Suprapubic skin (tissue), 4 donors: ENCODE measurements at regions not wholly inside any gene's neighbourhood (a gene's known extent, or its start where the extent isn't known, plus 50 kb on each side); places are given as distances from the start of the nearest gene placed in this dataset.
"Not testable (repeated sequence)": the region's sequence is repeated elsewhere in the genome, so short reads cannot be mapped to it uniquely, and the experiment has no call there.

Experiments used
- DNase-seq, 2 donors: peaks; one replicate each; pipeline ENCODE4 v3.0.0-alpha.2; 2019; ENCODE audit warnings: low spot score in 2 of 2
- H3K27ac ChIP-seq: fragments of 200-600 bp; sonication (generic); one replicate; pipeline ENCODE4 v1.5.1; 2019
- H3K27me3 ChIP-seq: fragments of 200-600 bp; sonication (generic); one replicate; pipeline ENCODE4 v1.5.1; 2019
- H3K36me3 ChIP-seq: fragments of 200-600 bp; sonication (generic); one replicate; pipeline ENCODE4 v1.5.1; 2019
- H3K4me1 ChIP-seq: fragments of 200-600 bp; sonication (generic); one replicate; pipeline ENCODE4 v1.5.1; 2019
- H3K4me3 ChIP-seq: fragments of 200-600 bp; sonication (generic); one replicate; pipeline ENCODE4 v1.5.1; 2019; ENCODE audit warnings: mild to moderate bottlenecking
- H3K9me3 ChIP-seq: fragments of 200-600 bp; sonication (generic); one replicate; pipeline ENCODE4 v1.5.1; 2019
- EP300 ChIP-seq: sonication (generic); formaldehyde crosslinking; IDR thresholded peaks from one replicate; pipeline ENCODE4 v1.6.1; 2017; ENCODE audit warnings: antibody characterized with exemption
- POLR2A ChIP-seq, 2 donors: fragments of 450-650 bp; IDR thresholded peaks; one replicate each; pipeline ENCODE4 v1.6.1; 2017; ENCODE audit warnings: antibody characterized with exemption in 2 of 2, mild to moderate bottlenecking in 2 of 2, moderate library complexity in 2 of 2
- POLR2AphosphoS5 ChIP-seq, 3 donors: sonication (generic); formaldehyde crosslinking; IDR thresholded peaks; one replicate each; pipeline ENCODE4 v1.6.1; 2017; ENCODE audit warnings: antibody characterized with exemption in 3 of 3
- whole genome bisulfite sequencing: methylation state at CpG from one replicate; pipeline ENCODE4 v1.1.5; 2018; 5-methylcytosine and 5-hydroxymethylcytosine counted together
- TF ChIP-seq, protein P1 (sequence below), 2 donors: fragments of 200-600 bp in 1 of 2; fragments of 450-650 bp in 1 of 2; sonication (generic) in 1 of 2; IDR thresholded peaks; one replicate each; pipeline ENCODE4 v1.5.1; 2016 to 2019; ENCODE audit warnings: antibody characterized with exemption in 2 of 2, mild to moderate bottlenecking in 1 of 2, moderate library complexity in 1 of 2

- not testable (repeated sequence) for H3K27ac ChIP-seq, H3K27me3 ChIP-seq, H3K36me3 ChIP-seq, H3K4me3 ChIP-seq, H3K4me1 ChIP-seq, DNase-seq, H3K9me3 ChIP-seq
- WGBS, result 50% methylated on average over 2 of the region's 3 CpGs
Observed at GRCh38 chr15:31709479-31709878, 320.8 kb upstream of the CHRNA7 start.

- H3K36me3 ChIP-seq, DNase-seq, H3K9me3 ChIP-seq: not testable (repeated sequence)
Observed at GRCh38 chr15:31710806-31711205, 319.5 kb upstream of the CHRNA7 start.

DNA sequence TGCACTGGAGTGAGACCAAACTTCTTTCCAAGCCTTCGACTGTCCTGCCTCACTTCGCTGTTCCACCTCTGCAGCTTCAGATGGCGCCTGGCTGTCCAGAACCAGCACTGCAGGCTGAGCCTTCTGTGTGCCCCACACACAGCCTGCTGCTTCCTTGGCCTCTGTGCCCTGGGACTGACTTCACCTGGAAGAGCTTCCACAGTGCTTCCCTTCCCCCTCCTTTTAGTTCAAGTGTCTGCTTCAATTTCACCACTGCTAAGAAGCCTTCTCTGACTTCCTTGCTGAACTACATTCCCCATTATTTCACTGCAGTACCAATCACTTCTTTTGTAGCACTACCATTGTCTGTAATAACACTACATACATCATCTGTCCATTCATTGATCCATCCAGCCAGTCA, 315.1 kb upstream of the CHRNA7 start:
- H3K27ac ChIP-seq, H3K36me3 ChIP-seq, H3K4me3 ChIP-seq, H3K27me3 ChIP-seq, H3K9me3 ChIP-seq, DNase-seq, H3K4me1 ChIP-seq: not testable (repeated sequence)
- no CpG with 5 or more reads among the region's 3 CpGs for WGBS

More at GRCh38 chr15:31710806-31711205, 319.5 kb upstream of the CHRNA7 start:
- WGBS, result 95% methylated on average over 4 of the region's 4 CpGs
- H3K4me3 ChIP-seq, H3K4me1 ChIP-seq, H3K27me3 ChIP-seq, H3K27ac ChIP-seq: not testable (repeated sequence)

DNA sequence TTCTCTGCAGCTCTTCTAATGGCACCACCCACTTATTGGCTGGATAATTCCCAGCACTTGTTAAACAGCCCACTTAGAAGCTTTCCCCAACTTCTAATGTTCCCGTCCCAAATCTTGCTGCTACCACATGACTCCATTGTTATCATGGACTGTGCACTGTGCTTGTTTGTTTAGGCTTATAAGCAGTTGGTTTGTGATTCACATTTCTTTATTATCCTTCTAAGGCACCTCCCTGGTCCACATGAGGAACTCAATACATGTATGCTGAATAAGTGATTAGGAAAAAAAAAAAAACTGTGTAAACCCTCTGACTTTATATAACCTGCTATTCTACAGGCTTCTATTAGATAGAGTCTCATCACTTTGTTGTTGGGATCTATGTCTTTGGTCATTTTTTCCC, 311.7 kb upstream of the CHRNA7 start:
- H3K36me3 ChIP-seq, H3K9me3 ChIP-seq, H3K27me3 ChIP-seq, H3K4me3 ChIP-seq, DNase-seq, H3K4me1 ChIP-seq, H3K27ac ChIP-seq: not testable (repeated sequence)
- 43% methylated on average over 1 of the region's 1 CpG for WGBS

GRCh38 chr15:31719396-31720022, 310.8 kb upstream of the CHRNA7 start:
- WGBS, result 33% methylated on average over 7 of the region's 7 CpGs
- not testable (repeated sequence) for H3K9me3 ChIP-seq, H3K27ac ChIP-seq

GRCh38 chr15:31723019-31723418, 307.3 kb upstream of the CHRNA7 start:
- WGBS, result 84% methylated on average over 5 of the region's 10 CpGs
- DNase-seq, H3K36me3 ChIP-seq, H3K9me3 ChIP-seq, H3K4me3 ChIP-seq, H3K4me1 ChIP-seq, H3K27ac ChIP-seq, H3K27me3 ChIP-seq: not testable (repeated sequence)

More at GRCh38 chr15:31719396-31720022, 310.8 kb upstream of the CHRNA7 start:
- not testable (repeated sequence) for H3K4me3 ChIP-seq, H3K36me3 ChIP-seq, DNase-seq, H3K27me3 ChIP-seq, H3K4me1 ChIP-seq

- H3K9me3 ChIP-seq, H3K4me1 ChIP-seq, DNase-seq, H3K27ac ChIP-seq, H3K4me3 ChIP-seq, H3K36me3 ChIP-seq, H3K27me3 ChIP-seq: not testable (repeated sequence)
- 86% methylated on average over 5 of the region's 5 CpGs for WGBS
Observed at GRCh38 chr15:31724903-31725302, 305.4 kb upstream of the CHRNA7 start.

DNA sequence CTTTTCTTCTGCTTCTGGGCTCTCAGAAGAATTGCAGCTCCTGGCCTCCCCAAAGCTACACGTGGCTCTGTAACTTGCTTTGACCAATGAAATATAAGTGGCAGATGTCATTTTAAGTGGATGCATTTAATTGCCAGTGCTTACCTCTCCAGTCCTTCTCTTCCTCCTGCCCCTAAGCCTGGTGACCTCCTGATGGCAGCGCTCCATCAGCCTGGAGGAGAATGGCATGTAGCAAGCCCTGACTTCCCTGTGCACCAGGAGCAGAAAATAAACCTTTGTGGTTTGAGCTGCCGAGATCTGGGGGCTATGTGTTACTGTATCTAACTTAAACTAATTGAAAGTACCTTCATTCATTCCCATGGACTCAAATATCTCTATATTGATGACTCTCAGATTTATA, 304.7 kb upstream of the CHRNA7 start:
- not testable (repeated sequence) for H3K9me3 ChIP-seq, DNase-seq, H3K4me1 ChIP-seq, H3K27ac ChIP-seq, H3K4me3 ChIP-seq, H3K36me3 ChIP-seq, H3K27me3 ChIP-seq
- 74% methylated on average over 3 of the region's 3 CpGs for WGBS

- Histone ChIP-seq H3K4me1 (no peaks in the 10 kb centered on the region), H3K9me3 (no peaks in the 10 kb centered on the region), H3K36me3 (no peaks in the 10 kb centered on the region), H3K27me3 (no peaks in the 10 kb centered on the region), H3K27ac (no peak overlapping the region), H3K4me3 (no peak overlapping the region)
- TF ChIP-seq, protein P1, sequence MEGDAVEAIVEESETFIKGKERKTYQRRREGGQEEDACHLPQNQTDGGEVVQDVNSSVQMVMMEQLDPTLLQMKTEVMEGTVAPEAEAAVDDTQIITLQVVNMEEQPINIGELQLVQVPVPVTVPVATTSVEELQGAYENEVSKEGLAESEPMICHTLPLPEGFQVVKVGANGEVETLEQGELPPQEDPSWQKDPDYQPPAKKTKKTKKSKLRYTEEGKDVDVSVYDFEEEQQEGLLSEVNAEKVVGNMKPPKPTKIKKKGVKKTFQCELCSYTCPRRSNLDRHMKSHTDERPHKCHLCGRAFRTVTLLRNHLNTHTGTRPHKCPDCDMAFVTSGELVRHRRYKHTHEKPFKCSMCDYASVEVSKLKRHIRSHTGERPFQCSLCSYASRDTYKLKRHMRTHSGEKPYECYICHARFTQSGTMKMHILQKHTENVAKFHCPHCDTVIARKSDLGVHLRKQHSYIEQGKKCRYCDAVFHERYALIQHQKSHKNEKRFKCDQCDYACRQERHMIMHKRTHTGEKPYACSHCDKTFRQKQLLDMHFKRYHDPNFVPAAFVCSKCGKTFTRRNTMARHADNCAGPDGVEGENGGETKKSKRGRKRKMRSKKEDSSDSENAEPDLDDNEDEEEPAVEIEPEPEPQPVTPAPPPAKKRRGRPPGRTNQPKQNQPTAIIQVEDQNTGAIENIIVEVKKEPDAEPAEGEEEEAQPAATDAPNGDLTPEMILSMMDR (IDR thresholded peaks at IDR 0.05), result no peak
- no peak for TF ChIP-seq POLR2AphosphoS5 (IDR thresholded peaks at IDR 0.05)
- TF ChIP-seq POLR2A (IDR thresholded peaks at IDR 0.05), result no peak
- TF ChIP-seq EP300, result no peak
- DNase-seq, result no peak
- WGBS, result 86% methylated on average over 3 of the region's 3 CpGs
Observed at GRCh38 chr15:31727612-31728011, 302.7 kb upstream of the CHRNA7 start.

DNA sequence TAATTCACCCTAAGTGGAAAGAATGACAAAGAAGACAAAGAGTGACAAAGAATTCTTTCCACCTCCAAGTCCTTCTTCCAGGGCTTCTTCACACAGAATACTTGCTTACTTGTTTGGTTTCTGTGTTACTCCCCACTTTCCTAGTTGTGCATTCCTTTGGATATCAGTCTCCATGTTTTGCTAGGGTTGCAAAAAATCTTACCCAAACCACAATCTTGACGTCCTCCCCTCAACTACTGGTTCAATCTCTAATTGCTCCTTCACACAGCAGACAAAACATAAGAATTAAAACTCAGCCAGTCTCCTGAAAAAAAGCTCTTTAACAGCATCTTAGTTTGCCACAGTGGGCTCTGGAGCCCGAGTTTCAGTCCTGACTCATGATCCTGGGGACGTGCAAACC, 297.6 kb upstream of the CHRNA7 start:
- H3K4me3 ChIP-seq, result no peak overlapping the region
- H3K4me1 ChIP-seq, result no peaks in the 10 kb centered on the region
- 74% methylated on average over 3 of the region's 3 CpGs for WGBS
- no peaks in the 10 kb centered on the region for H3K9me3 ChIP-seq
- TF ChIP-seq EP300 (no peak), POLR2AphosphoS5 (IDR thresholded peaks at IDR 0.05) (no peak), POLR2A (IDR thresholded peaks at IDR 0.05) (no peak)
- TF ChIP-seq, protein P1 (IDR thresholded peaks at IDR 0.05), result no peak
- no peaks in the 10 kb centered on the region for H3K27me3 ChIP-seq
- no peaks in the 10 kb centered on the region for H3K36me3 ChIP-seq
- no peak for DNase-seq
- no peak overlapping the region for H3K27ac ChIP-seq
